GM03348 (cell line): ENCODE measurements at regions not wholly inside any gene's neighbourhood (a gene's known extent, or its start where the extent isn't known, plus 50 kb on each side); places are given as distances from the start of the nearest gene placed in this dataset.

Experiments
- DNase-seq: peaks from one replicate; pipeline ENCODE4 v3.0.0; 2012; ENCODE audit warnings: low spot score

- DNase-seq = peak; percentile 33
These were observed 73.2 kb upstream of the SHH start for GRCh38 chr7:155885167-155886155.

GRCh38 chr7:155884225-155885166 lies 72.2 kb upstream of the SHH start:
- no peak for DNase-seq

GRCh38 chr7:155883491-155884224 lies 71.4 kb upstream of the SHH start:
- DNase-seq = no peak

- DNase-seq = no peak
These were observed 70.3 kb upstream of the SHH start for GRCh38 chr7:155882596-155882995.

GRCh38 chr7:155881471-155882350 lies 69.4 kb upstream of the SHH start:
- no peak for DNase-seq

- DNase-seq = no peak
These were observed 68.5 kb upstream of the SHH start for GRCh38 chr7:155880721-155881120.

- DNase-seq = no peak
These were observed 67.3 kb upstream of the SHH start for GRCh38 chr7:155879592-155879991.

- DNase-seq = no peak
These were observed 66.4 kb upstream of the SHH start for GRCh38 chr7:155878674-155879073.

- no peak for DNase-seq
These were observed 66.0 kb upstream of the SHH start for GRCh38 chr7:155878250-155878649.

GRCh38 chr7:155877167-155877566 lies 64.9 kb upstream of the SHH start:
- DNase-seq = no peak

GRCh38 chr7:155874411-155874810 lies 62.1 kb upstream of the SHH start:
- no peak for DNase-seq

- DNase-seq = no peak
These were observed 61.7 kb upstream of the SHH start for GRCh38 chr7:155874010-155874409.

GRCh38 chr7:155872678-155873369 lies 60.6 kb upstream of the SHH start:
- DNase-seq = no peak

- DNase-seq = no peak
These were observed 58.9 kb upstream of the SHH start for GRCh38 chr7:155871211-155871610.

- no peak for DNase-seq
These were observed 58.3 kb upstream of the SHH start for GRCh38 chr7:155870334-155871180.

GRCh38 chr7:155869784-155870076 lies 57.5 kb upstream of the SHH start:
- DNase-seq = no peak

- DNase-seq = no peak
These were observed 56.9 kb upstream of the SHH start for GRCh38 chr7:155868955-155869783.

- DNase-seq = no peak
These were observed 55.6 kb upstream of the SHH start for GRCh38 chr7:155867734-155868400.
